HL-60 (cell line): ENCODE measurements at regions not wholly inside any gene's neighbourhood (a gene's known extent, or its start where the extent isn't known, plus 50 kb on each side); places are given as distances from the start of the nearest gene placed in this dataset.
"Not testable (repeated sequence)": the region's sequence is repeated elsewhere in the genome, so short reads cannot be mapped to it uniquely, and the experiment has no call there.

Experiments
- DNase-seq, 2 experiments: peaks; one replicate each; pipeline ENCODE4 v3.0.0-alpha.2; 2010 to 2020; ENCODE audit warnings: low read depth in 1 of 2, low spot score in 1 of 2
- H3K27ac ChIP-seq: fragments of 250-450 bp; sonication (Bioruptor Pico); replicated peaks from 2 replicates; pipeline ENCODE4 v1.5.1; 2020; ENCODE audit warnings: mild to moderate bottlenecking, moderate library complexity
- H3K27me3 ChIP-seq: fragments of 250-450 bp; sonication (Bioruptor Pico); 2 replicates; pipeline ENCODE4 v1.5.1; 2021; ENCODE audit warnings: mild to moderate bottlenecking, moderate library complexity; ENCODE audit not compliant: insufficient read depth, poor library complexity, severe bottlenecking
- H3K4me3 ChIP-seq: replicated peaks from 2 replicates; pipeline ENCODE4 v1.5.1; 2011; ENCODE audit warnings: mild to moderate bottlenecking, control low read depth, low read length; ENCODE audit not compliant: insufficient read depth
- CTCF ChIP-seq: IDR thresholded peaks from one replicate; pipeline ENCODE4 v1.5.1; 2011; ENCODE audit warnings: low read length, control low read depth, inconsistent platforms; ENCODE audit not compliant: insufficient read depth
- GABPA ChIP-seq: IDR thresholded peaks from 2 replicates; pipeline ENCODE4 v1.6.1; 2012; ENCODE audit warnings: low read depth
- POLR2AphosphoS5 ChIP-seq: IDR thresholded peaks from 2 replicates; pipeline ENCODE4 v1.6.1; 2012; ENCODE audit warnings: low read depth
- SPI1 ChIP-seq: IDR thresholded peaks from 2 replicates; pipeline ENCODE4 v1.6.1; 2012; ENCODE audit warnings: low read depth, mild to moderate bottlenecking, borderline replicate concordance
- TF ChIP-seq, protein P1 (sequence below): IDR thresholded peaks from 2 replicates; pipeline ENCODE4 v1.6.1; 2012; ENCODE audit warnings: low read depth; ENCODE audit not compliant: insufficient replicate concordance

- H3K4me3 ChIP-seq: no peak overlapping the region
- H3K27ac ChIP-seq: no peak overlapping the region
- no peak for TF ChIP-seq CTCF
- no peak for TF ChIP-seq SPI1
- no peak for TF ChIP-seq GABPA
- TF ChIP-seq, protein P1, sequence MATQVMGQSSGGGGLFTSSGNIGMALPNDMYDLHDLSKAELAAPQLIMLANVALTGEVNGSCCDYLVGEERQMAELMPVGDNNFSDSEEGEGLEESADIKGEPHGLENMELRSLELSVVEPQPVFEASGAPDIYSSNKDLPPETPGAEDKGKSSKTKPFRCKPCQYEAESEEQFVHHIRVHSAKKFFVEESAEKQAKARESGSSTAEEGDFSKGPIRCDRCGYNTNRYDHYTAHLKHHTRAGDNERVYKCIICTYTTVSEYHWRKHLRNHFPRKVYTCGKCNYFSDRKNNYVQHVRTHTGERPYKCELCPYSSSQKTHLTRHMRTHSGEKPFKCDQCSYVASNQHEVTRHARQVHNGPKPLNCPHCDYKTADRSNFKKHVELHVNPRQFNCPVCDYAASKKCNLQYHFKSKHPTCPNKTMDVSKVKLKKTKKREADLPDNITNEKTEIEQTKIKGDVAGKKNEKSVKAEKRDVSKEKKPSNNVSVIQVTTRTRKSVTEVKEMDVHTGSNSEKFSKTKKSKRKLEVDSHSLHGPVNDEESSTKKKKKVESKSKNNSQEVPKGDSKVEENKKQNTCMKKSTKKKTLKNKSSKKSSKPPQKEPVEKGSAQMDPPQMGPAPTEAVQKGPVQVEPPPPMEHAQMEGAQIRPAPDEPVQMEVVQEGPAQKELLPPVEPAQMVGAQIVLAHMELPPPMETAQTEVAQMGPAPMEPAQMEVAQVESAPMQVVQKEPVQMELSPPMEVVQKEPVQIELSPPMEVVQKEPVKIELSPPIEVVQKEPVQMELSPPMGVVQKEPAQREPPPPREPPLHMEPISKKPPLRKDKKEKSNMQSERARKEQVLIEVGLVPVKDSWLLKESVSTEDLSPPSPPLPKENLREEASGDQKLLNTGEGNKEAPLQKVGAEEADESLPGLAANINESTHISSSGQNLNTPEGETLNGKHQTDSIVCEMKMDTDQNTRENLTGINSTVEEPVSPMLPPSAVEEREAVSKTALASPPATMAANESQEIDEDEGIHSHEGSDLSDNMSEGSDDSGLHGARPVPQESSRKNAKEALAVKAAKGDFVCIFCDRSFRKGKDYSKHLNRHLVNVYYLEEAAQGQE: no peak
- TF ChIP-seq POLR2AphosphoS5: no peak
- no peak for DNase-seq
- H3K27me3 ChIP-seq: no peaks in the 10 kb centered on the region
Observed at GRCh38 chr4:156293657-156294297, 340.1 kb upstream of the CTSO start.

- TF ChIP-seq GABPA (no peak), POLR2AphosphoS5 (no peak), CTCF (no peak), SPI1 (no peak)
- TF ChIP-seq, protein P1: no peak
- Histone ChIP-seq H3K4me3 (no peak overlapping the region), H3K27me3 (no peaks in the 10 kb centered on the region), H3K27ac (no peak overlapping the region)
- no peak for DNase-seq
Observed at GRCh38 chr4:156291317-156291716, 337.7 kb upstream of the CTSO start.

DNA sequence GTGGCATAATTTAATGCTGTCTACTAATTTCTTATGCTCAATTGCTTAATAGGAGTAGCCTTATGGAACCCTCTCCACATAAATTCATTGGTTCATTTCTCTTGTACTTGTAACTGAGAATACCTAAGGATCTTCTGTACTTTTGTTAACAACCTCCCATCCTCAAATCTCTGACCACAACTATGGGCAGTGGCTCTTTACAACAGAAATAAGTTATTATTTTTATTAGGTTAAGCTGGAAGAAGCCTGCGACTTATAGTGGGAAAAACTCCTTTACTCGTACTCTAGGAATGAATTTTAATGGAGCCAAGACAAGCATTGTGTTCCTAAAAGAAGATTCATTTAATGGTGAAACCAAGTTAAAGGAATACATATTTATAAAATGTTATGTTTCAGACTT is 337.1 kb upstream of the CTSO start:
- no peak for DNase-seq
- TF ChIP-seq GABPA (no peak), POLR2AphosphoS5 (no peak), SPI1 (no peak), CTCF (no peak)
- TF ChIP-seq, protein P1: no peak
- Histone ChIP-seq H3K27me3 (no peaks in the 10 kb centered on the region), H3K4me3 (no peak overlapping the region), H3K27ac (no peak overlapping the region)

DNA sequence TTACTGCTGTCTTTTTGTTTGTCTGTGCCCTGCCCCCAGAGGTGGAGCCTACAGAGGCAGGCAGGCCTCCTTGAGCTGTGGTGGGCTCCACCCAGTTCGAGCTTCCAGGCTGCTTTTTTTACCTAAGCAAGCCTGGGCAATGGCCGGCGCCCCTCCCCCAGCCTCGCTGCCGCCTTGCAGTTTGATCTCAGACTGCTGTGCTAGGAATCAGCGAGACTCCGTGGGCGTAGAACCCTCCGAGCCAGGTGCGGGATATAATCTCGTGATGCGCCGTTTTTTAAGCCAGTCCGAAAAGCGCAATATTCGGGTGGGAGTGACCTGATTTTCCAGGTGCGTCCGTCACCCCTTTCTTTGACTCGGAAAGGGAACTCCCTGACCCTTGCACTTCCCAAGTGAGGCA is 336.4 kb upstream of the CTSO start:
- DNase-seq, H3K27ac ChIP-seq, H3K27me3 ChIP-seq, H3K4me3 ChIP-seq: not testable (repeated sequence)
